ENCODE measurements at regions not wholly inside any gene's neighbourhood (a gene's known extent, or its start where the extent isn't known, plus 50 kb on each side); places are given as distances from the start of the nearest gene placed in this dataset.

GRCh38 chr4:173917255-173917960 lies 366.1 kb downstream of the FBXO8 start:
- no peak for DNase-seq

- DNase-seq = no peak
These were observed 370.0 kb downstream of the FBXO8 start for GRCh38 chr4:173913496-173913895.

- no peak for DNase-seq
These were observed 371.1 kb downstream of the FBXO8 start for GRCh38 chr4:173912384-173912783.

GRCh38 chr4:173910891-173911290 lies 372.6 kb downstream of the FBXO8 start:
- no peak for DNase-seq

- DNase-seq = no peak
These were observed 374.2 kb downstream of the FBXO8 start for GRCh38 chr4:173909294-173909693.

- DNase-seq = no peak
These were observed 369.8 kb upstream of the HAND2 start for GRCh38 chr4:173899813-173900212.

- no peak for DNase-seq
These were observed 361.0 kb upstream of the HAND2 start for GRCh38 chr4:173891072-173891471.

- DNase-seq = no peak
These were observed 353.8 kb upstream of the HAND2 start for GRCh38 chr4:173883821-173884220.

GRCh38 chr4:173880897-173881296 lies 350.9 kb upstream of the HAND2 start:
- DNase-seq = no peak

- no peak for DNase-seq
These were observed 349.5 kb upstream of the HAND2 start for GRCh38 chr4:173879509-173879908.

GRCh38 chr4:173878701-173879100 lies 348.7 kb upstream of the HAND2 start:
- no peak for DNase-seq

- DNase-seq = no peak
These were observed 341.6 kb upstream of the HAND2 start for GRCh38 chr4:173871643-173872042.

GRCh38 chr4:173866322-173867026 lies 336.4 kb upstream of the HAND2 start:
- DNase-seq = no peak

- DNase-seq = no peak
These were observed 332.7 kb upstream of the HAND2 start for GRCh38 chr4:173862754-173863153.

GRCh38 chr4:173860094-173860493 lies 330.1 kb upstream of the HAND2 start:
- DNase-seq = no peak

- DNase-seq = no peak
These were observed 329.2 kb upstream of the HAND2 start for GRCh38 chr4:173859091-173859713.

GRCh38 chr4:173858471-173858870 lies 328.4 kb upstream of the HAND2 start:
- no peak for DNase-seq

GRCh38 chr4:173857828-173858227 lies 327.8 kb upstream of the HAND2 start:
- no peak for DNase-seq

GRCh38 chr4:173855015-173855414 lies 325.0 kb upstream of the HAND2 start:
- no peak for DNase-seq

GRCh38 chr4:173852775-173853174 lies 322.7 kb upstream of the HAND2 start:
- DNase-seq = no peak

GRCh38 chr4:173845580-173845979 lies 315.6 kb upstream of the HAND2 start:
- no peak for DNase-seq

GRCh38 chr4:173839865-173840264 lies 309.8 kb upstream of the HAND2 start:
- no peak for DNase-seq

GRCh38 chr4:173837517-173837916 lies 307.5 kb upstream of the HAND2 start:
- no peak for DNase-seq

- DNase-seq = no peak
These were observed 305.9 kb upstream of the HAND2 start for GRCh38 chr4:173835903-173836302.
